Osteoblast (primary cell): ENCODE measurements at regions not wholly inside any gene's neighbourhood (a gene's known extent, or its start where the extent isn't known, plus 50 kb on each side); places are given as distances from the start of the nearest gene placed in this dataset.

ENCODE experiments used
- DNase-seq: peaks from one replicate; pipeline ENCODE4 v3.0.0; 2011; ENCODE audit warnings: low spot score, mixed read lengths; ENCODE audit not compliant: insufficient read length; ENCODE audit errors: missing footprints
- H2AFZ ChIP-seq: 2 replicates; pipeline ENCODE4 v1.6.0; 2011; ENCODE audit warnings: mild to moderate bottlenecking, low read length
- H3K27ac ChIP-seq: 2 replicates; pipeline ENCODE4 v1.5.1; 2011; ENCODE audit warnings: mild to moderate bottlenecking, low read depth, low read length, moderate library complexity
- H3K27me3 ChIP-seq: 2 replicates; pipeline ENCODE4 v1.6.0; 2012; ENCODE audit warnings: mild to moderate bottlenecking, control low read depth, inconsistent platforms, low read length, moderate library complexity; ENCODE audit not compliant: insufficient read depth
- H3K36me3 ChIP-seq: 2 replicates; pipeline ENCODE4 v1.5.1; 2011; ENCODE audit warnings: mild to moderate bottlenecking, low read length, control low read depth, moderate library complexity; ENCODE audit not compliant: insufficient read depth
- H3K4me1 ChIP-seq: 2 replicates; pipeline ENCODE4 v1.5.1; 2011; ENCODE audit warnings: mild to moderate bottlenecking, low read length, control low read depth, moderate library complexity; ENCODE audit not compliant: insufficient read depth
- H3K4me2 ChIP-seq: 2 replicates; pipeline ENCODE4 v1.6.0; 2011; ENCODE audit warnings: mild to moderate bottlenecking, low read length; ENCODE audit not compliant: insufficient read depth
- H3K4me3 ChIP-seq: fragments of 200-600 bp; sonication (generic); 3 replicates; pipeline ENCODE4 v1.5.1; 2012; ENCODE audit warnings: mild to moderate bottlenecking, low read length, inconsistent platforms; ENCODE audit not compliant: insufficient read depth
- H3K79me2 ChIP-seq: 2 replicates; pipeline ENCODE4 v1.6.0; 2012; ENCODE audit warnings: mild to moderate bottlenecking, low read length, control low read depth, inconsistent platforms; ENCODE audit not compliant: insufficient read depth
- H3K9me3 ChIP-seq: 2 replicates; pipeline ENCODE4 v1.5.1; 2011; ENCODE audit warnings: low read depth, low read length, control low read depth
- H4K20me1 ChIP-seq: 2 replicates; pipeline ENCODE4 v1.6.0; 2012; ENCODE audit warnings: mild to moderate bottlenecking, low read length, control low read depth; ENCODE audit not compliant: insufficient read depth
- TF ChIP-seq, protein P1 (sequence below): IDR thresholded peaks from 2 replicates; pipeline ENCODE4 v1.5.1; 2011; ENCODE audit warnings: mild to moderate bottlenecking, low read depth, low read length, moderate library complexity; ENCODE audit errors: extremely low read depth

DNA sequence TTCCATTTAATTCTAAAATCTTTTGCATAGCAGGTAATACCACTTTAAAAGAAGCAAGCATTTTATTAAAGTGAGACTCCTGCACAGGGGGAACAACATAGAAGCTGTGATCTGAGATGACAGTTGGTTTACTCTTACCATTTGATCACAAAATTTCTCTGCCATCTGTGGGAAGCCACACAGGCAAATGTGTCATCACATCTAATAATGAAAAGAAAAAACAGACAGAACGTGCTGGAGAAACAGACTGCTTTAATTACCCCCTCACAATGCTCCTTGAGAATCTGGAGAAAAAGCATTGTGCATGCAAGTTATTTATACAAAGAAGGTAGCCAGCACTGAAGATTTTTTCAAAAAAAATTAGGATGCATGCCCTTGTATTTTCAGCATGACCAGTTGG lies 165.2 kb upstream of the PTER start:
- H3K27me3 ChIP-seq, result no peaks in the 10 kb centered on the region
- H3K79me2 ChIP-seq, result no peaks in the 10 kb centered on the region
- H3K9me3 ChIP-seq, result no peaks in the 10 kb centered on the region
- H3K36me3 ChIP-seq, result no peaks in the 10 kb centered on the region
- H2AFZ ChIP-seq, result no peak overlapping the region
- H4K20me1 ChIP-seq, result no peaks in the 10 kb centered on the region
- H3K4me3 ChIP-seq, result no peak overlapping the region
- no peak overlapping the region for H3K27ac ChIP-seq
- H3K4me1 ChIP-seq, result no peaks in the 10 kb centered on the region
- H3K4me2 ChIP-seq, result no peak overlapping the region
- TF ChIP-seq, protein P1, sequence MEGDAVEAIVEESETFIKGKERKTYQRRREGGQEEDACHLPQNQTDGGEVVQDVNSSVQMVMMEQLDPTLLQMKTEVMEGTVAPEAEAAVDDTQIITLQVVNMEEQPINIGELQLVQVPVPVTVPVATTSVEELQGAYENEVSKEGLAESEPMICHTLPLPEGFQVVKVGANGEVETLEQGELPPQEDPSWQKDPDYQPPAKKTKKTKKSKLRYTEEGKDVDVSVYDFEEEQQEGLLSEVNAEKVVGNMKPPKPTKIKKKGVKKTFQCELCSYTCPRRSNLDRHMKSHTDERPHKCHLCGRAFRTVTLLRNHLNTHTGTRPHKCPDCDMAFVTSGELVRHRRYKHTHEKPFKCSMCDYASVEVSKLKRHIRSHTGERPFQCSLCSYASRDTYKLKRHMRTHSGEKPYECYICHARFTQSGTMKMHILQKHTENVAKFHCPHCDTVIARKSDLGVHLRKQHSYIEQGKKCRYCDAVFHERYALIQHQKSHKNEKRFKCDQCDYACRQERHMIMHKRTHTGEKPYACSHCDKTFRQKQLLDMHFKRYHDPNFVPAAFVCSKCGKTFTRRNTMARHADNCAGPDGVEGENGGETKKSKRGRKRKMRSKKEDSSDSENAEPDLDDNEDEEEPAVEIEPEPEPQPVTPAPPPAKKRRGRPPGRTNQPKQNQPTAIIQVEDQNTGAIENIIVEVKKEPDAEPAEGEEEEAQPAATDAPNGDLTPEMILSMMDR, result no peak
- DNase-seq, result no peak

DNA sequence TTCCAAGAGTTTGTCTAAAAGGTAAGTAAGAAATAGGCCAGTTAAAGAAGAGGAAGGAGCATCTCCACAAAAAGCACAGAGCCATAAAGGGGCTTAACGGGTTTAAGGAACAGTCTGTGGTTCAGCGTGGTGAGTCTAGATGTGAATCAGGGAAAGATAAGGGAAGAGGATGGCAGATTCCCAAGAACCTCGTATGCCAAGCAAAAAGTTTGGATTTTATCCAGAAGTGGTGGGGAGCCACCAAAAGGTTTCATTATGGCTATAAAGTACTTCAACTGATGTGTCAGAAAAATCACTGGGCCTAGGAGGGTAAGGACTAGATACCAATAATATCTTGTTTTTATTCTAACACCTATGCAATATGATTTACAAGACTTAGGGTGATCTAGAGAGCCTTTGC lies 161.9 kb upstream of the PTER start:
- Histone ChIP-seq H3K9me3 (no peaks in the 10 kb centered on the region), H3K27ac (no peak overlapping the region), H3K79me2 (no peaks in the 10 kb centered on the region), H3K4me1 (no peaks in the 10 kb centered on the region), H4K20me1 (no peaks in the 10 kb centered on the region), H3K4me2 (no peak overlapping the region), H2AFZ (no peak overlapping the region), H3K4me3 (no peak overlapping the region), H3K36me3 (no peaks in the 10 kb centered on the region), H3K27me3 (no peaks in the 10 kb centered on the region)
- DNase-seq, result no peak
- TF ChIP-seq, protein P1, result no peak

DNA sequence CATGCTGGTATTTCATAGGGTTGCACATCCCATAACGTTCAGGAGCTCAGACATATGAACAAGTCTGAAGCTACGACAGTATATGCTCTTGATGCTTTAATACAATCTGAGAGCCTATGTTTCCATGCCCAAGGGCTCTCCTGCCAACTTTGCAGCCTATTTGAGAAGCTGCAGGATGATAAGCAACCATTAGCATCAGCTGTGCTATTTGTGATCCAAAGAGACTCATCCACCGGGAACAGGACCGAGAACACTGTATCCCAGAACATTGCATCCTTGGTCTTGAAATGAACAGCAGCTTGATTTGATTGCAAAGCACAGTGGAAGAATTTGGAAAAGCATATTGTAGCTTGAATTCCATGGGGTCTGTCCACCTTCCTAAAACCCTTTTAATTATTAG lies 156.2 kb upstream of the PTER start:
- TF ChIP-seq, protein P1, result no peak
- H3K36me3 ChIP-seq, result no peaks in the 10 kb centered on the region
- H3K79me2 ChIP-seq, result no peaks in the 10 kb centered on the region
- no peak overlapping the region for H3K4me2 ChIP-seq
- peaks cover 3% of the 10 kb centered on the region for H3K9me3 ChIP-seq
- DNase-seq, result no peak
- H3K27me3 ChIP-seq, result no peaks in the 10 kb centered on the region
- H4K20me1 ChIP-seq, result no peaks in the 10 kb centered on the region
- no peak overlapping the region for H3K27ac ChIP-seq
- no peaks in the 10 kb centered on the region for H3K4me1 ChIP-seq
- no peak overlapping the region for H2AFZ ChIP-seq
- no peak overlapping the region for H3K4me3 ChIP-seq

DNA sequence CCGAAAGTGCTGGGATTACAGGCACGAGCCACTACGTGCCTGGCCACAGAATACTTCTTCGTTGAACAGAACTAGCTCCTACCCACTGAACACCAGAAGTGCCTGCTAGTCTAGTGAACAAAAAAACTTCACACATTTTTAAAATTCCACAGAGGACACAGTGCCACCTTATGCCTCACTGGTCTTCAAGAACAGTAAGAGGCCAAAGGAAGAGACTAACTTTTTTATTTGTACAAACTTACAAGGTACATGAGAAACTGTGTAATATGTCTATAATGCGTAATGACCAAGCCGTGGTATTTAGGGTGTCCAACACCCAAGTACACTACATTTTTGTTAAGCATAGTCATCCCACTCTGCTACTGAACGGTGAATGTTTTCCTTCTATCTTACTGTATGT lies 144.4 kb upstream of the PTER start:
- Histone ChIP-seq H3K27ac (no peak overlapping the region), H3K4me2 (no peak overlapping the region), H3K36me3 (no peaks in the 10 kb centered on the region), H4K20me1 (no peaks in the 10 kb centered on the region), H2AFZ (no peak overlapping the region), H3K79me2 (no peaks in the 10 kb centered on the region), H3K27me3 (no peaks in the 10 kb centered on the region), H3K4me3 (no peak overlapping the region), H3K9me3 (no peaks in the 10 kb centered on the region), H3K4me1 (no peaks in the 10 kb centered on the region)
- TF ChIP-seq, protein P1, result no peak
- DNase-seq, result no peak
